Endothelial cell of umbilical vein (primary cell): ENCODE measurements at regions not wholly inside any gene's neighbourhood (a gene's known extent, or its start where the extent isn't known, plus 50 kb on each side); places are given as distances from the start of the nearest gene placed in this dataset.

Source experiments
- BruUV-seq: library from RNA; stranded (reverse); fragments of 400-500 nt; replicated peaks from 2 replicates; lab custom pipeline; 2021; lab: Mats Ljungman, UMichigan
- CTCF ChIA-PET: fragments of 300-600, 350-600 bp; sonication (Branson Sonifier 250); formaldehyde crosslinking; loops from one replicate; lab custom pipeline; 2021; ENCODE audit warnings: antibody characterized with exemption, inconsistent platforms; lab: Charles Lee
- POLR2A ChIA-PET: fragments of 300-600, 350-600 bp; sonication (Branson Sonifier 250); formaldehyde crosslinking; loops from one replicate; lab custom pipeline; 2021; ENCODE audit warnings: antibody characterized with exemption, inconsistent platforms; lab: Charles Lee
- DNase-seq: peaks from one replicate; pipeline ENCODE4 v3.0.0-alpha.2; 2011; ENCODE audit warnings: low read depth, low spot score
- FAIRE-seq: peaks from 2 replicates; lab custom pipeline; 2011; peaks lifted over from hg19 to GRCh38; lab: Jason Lieb, UNC
- H2AFZ ChIP-seq: 2 replicates; pipeline ENCODE4 v1.6.0; 2012; ENCODE audit warnings: low read depth, low read length, control low read depth, inconsistent platforms
- H3K27ac ChIP-seq: 2 replicates; pipeline ENCODE4 v1.5.1; 2011; ENCODE audit warnings: low read depth, mild to moderate bottlenecking, control low read depth, low read length, moderate library complexity; ENCODE audit not compliant: insufficient read depth
- H3K27me3 ChIP-seq, 2 experiments: 2 replicates each; pipeline versions ENCODE4 v1.6.0 to v1.6.1; 2011; ENCODE audit warnings: low read length in 2 of 2, mixed read lengths in 1 of 2; ENCODE audit not compliant: control insufficient read depth in 2 of 2, insufficient read depth in 2 of 2
- H3K36me3 ChIP-seq, 2 experiments: 2 replicates in 1 of 2; 3 replicates in 1 of 2; pipeline ENCODE4 v1.5.1; 2011; ENCODE audit warnings: low read length in 2 of 2, mild to moderate bottlenecking in 1 of 2, moderate library complexity in 1 of 2; ENCODE audit not compliant: control insufficient read depth in 2 of 2, insufficient read depth in 2 of 2; ENCODE audit errors: extremely low read depth in 1 of 2
- H3K4me1 ChIP-seq: 3 replicates; pipeline ENCODE4 v1.5.1; 2011; ENCODE audit warnings: mild to moderate bottlenecking, low read length; ENCODE audit not compliant: control insufficient read depth, insufficient read depth; ENCODE audit errors: extremely low read depth
- H3K4me2 ChIP-seq: 2 replicates; pipeline ENCODE4 v1.6.1; 2011; ENCODE audit warnings: low read length, control low read depth, mixed read lengths; ENCODE audit not compliant: insufficient read depth
- H3K4me3 ChIP-seq, 3 experiments: fragments of 200-600 bp in 1 of 3; sonication (generic), shearing (Covaris generic) in 1 of 3; replicated peaks in 1 of 3; 2 replicates each; pipeline ENCODE4 v1.5.1; 2011 to 2016; ENCODE audit warnings: control low read depth in 3 of 3, low read length in 3 of 3, mild to moderate bottlenecking in 2 of 3, inconsistent platforms in 1 of 3, low read depth in 1 of 3, moderate library complexity in 1 of 3; ENCODE audit not compliant: insufficient read depth in 1 of 3
- H3K79me2 ChIP-seq: 2 replicates; pipeline ENCODE4 v1.6.0; 2012; ENCODE audit warnings: low read length, inconsistent platforms; ENCODE audit not compliant: control insufficient read depth, insufficient read depth
- H3K9ac ChIP-seq: replicated peaks from 2 replicates; pipeline ENCODE3; 2011; ENCODE audit warnings: low read length, control low read depth; ENCODE audit not compliant: insufficient read depth; ENCODE audit errors: extremely low read depth
- H3K9me1 ChIP-seq: replicated peaks from 3 replicates; pipeline ENCODE4 v1.6.0; 2011; ENCODE audit warnings: mild to moderate bottlenecking, low read length; ENCODE audit not compliant: control insufficient read depth, insufficient read depth; ENCODE audit errors: extremely low read depth
- H3K9me3 ChIP-seq: replicated peaks from 2 replicates; pipeline ENCODE4 v1.5.1; 2012; ENCODE audit warnings: low read length, inconsistent platforms; ENCODE audit not compliant: control insufficient read depth, insufficient read depth
- H4K20me1 ChIP-seq: replicated peaks from 2 replicates; pipeline ENCODE3; 2011; ENCODE audit warnings: mild to moderate bottlenecking, low read length; ENCODE audit not compliant: control insufficient read depth, insufficient read depth; ENCODE audit errors: extremely low read depth
- CTCF ChIP-seq, 2 donors: IDR thresholded peaks; 1 replicate in 1 of 2; 2 replicates in 1 of 2; pipeline ENCODE4 v1.5.1; 2011; ENCODE audit warnings: low read length in 2 of 2, mild to moderate bottlenecking in 2 of 2, moderate library complexity in 2 of 2, control low read depth in 1 of 2, inconsistent platforms in 1 of 2, low read depth in 1 of 2; ENCODE audit not compliant: insufficient read depth in 1 of 2; ENCODE audit errors: extremely low read depth in 1 of 2
- GATA2 ChIP-seq: IDR thresholded peaks from 2 replicates; pipeline ENCODE4 v1.7.0; 2011; ENCODE audit warnings: low read depth, mild to moderate bottlenecking, moderate library complexity, mixed read lengths, low read length; ENCODE audit not compliant: insufficient read length, insufficient read depth
- MAX ChIP-seq: IDR thresholded peaks from 2 replicates; pipeline ENCODE4 v1.6.1; 2011; ENCODE audit not compliant: insufficient read depth, insufficient read length
- MYC ChIP-seq: IDR thresholded peaks from one replicate; pipeline ENCODE4 v1.6.1; 2011; ENCODE audit warnings: mild to moderate bottlenecking, low read depth, low read length
- POLR2A ChIP-seq: IDR thresholded peaks from 2 replicates; pipeline ENCODE4 v1.6.1; 2012; ENCODE audit warnings: low read depth, mild to moderate bottlenecking, control low read depth, low read length
- dilution Hi-C: fragments of 300-500 bp; cut with MboI; formaldehyde crosslinking; loops from one replicate; pipeline ENCODE4 v1.15.0; 2019; ENCODE audit warnings: low sequenced_read_pairs; ENCODE audit not compliant: extremely low pct_ligation_motif_present
- intact Hi-C: fragments of 100-400 bp; cut with micrococcal nuclease; formaldehyde crosslinking; loops from one replicate; pipeline ENCODE4 v1.10.0; 2022

- no peak for FAIRE-seq
- CTCF ChIA-PET, result interaction anchor here (1.1 to 1.4 kb wide), 2 partner anchors 11 to 170 kb away, joined by 3 to 5 read pairs; no protein-coding TSS in a partner anchor
- DNase-seq, result no peak
These were observed 176.4 kb downstream of the AHR start for GRCh38 chr7:17474724-17475344.

More at GRCh38 chr7:17474724-17475344, 176.4 kb downstream of the AHR start:
- Histone ChIP-seq H3K4me3 (no peak overlapping the region), H3K9me1 (no peaks in the 10 kb centered on the region), H3K36me3 (no peaks in the 10 kb centered on the region), H3K27me3 (no peaks in the 10 kb centered on the region), H3K4me2 (no peak overlapping the region), H3K27ac (no peak overlapping the region), H3K4me1 (no peaks in the 10 kb centered on the region), H3K9me3 (no peaks in the 10 kb centered on the region), H3K79me2 (no peaks in the 10 kb centered on the region), H3K9ac (no peak overlapping the region), H4K20me1 (no peaks in the 10 kb centered on the region), H2AFZ (no peak overlapping the region)
- POLR2A ChIA-PET, result no interaction called here
- dilution Hi-C loops, result no loop called here
- no TSS peak for BruUV-seq
- TF ChIP-seq POLR2A, result no peak
- TF ChIP-seq CTCF (IDR thresholded peaks at IDR 0.05; ENCODE audit: extremely low read depth in 1 of 2, insufficient read depth in 1 of 2, low read depth in 1 of 2, low read length in 2 of 2), result peak in 1 of 2 donors; percentile 29
- TF ChIP-seq MAX, result no peak
- no peak for TF ChIP-seq MYC
- no peak for TF ChIP-seq GATA2
- intact Hi-C loops, result no loop called here
